HL-60 (cell line): ENCODE measurements at regions not wholly inside any gene's neighbourhood (a gene's known extent, or its start where the extent isn't known, plus 50 kb on each side); places are given as distances from the start of the nearest gene placed in this dataset.

Source experiments
- DNase-seq, 2 experiments: peaks; one replicate each; pipeline ENCODE4 v3.0.0-alpha.2; 2010 to 2020; ENCODE audit warnings: low read depth in 1 of 2, low spot score in 1 of 2
- H3K27ac ChIP-seq: fragments of 250-450 bp; sonication (Bioruptor Pico); replicated peaks from 2 replicates; pipeline ENCODE4 v1.5.1; 2020; ENCODE audit warnings: mild to moderate bottlenecking, moderate library complexity
- H3K27me3 ChIP-seq: fragments of 250-450 bp; sonication (Bioruptor Pico); 2 replicates; pipeline ENCODE4 v1.5.1; 2021; ENCODE audit warnings: mild to moderate bottlenecking, moderate library complexity; ENCODE audit not compliant: insufficient read depth, poor library complexity, severe bottlenecking
- H3K4me3 ChIP-seq: replicated peaks from 2 replicates; pipeline ENCODE4 v1.5.1; 2011; ENCODE audit warnings: mild to moderate bottlenecking, control low read depth, low read length; ENCODE audit not compliant: insufficient read depth
- CTCF ChIP-seq: IDR thresholded peaks from one replicate; pipeline ENCODE4 v1.5.1; 2011; ENCODE audit warnings: low read length, control low read depth, inconsistent platforms; ENCODE audit not compliant: insufficient read depth
- GABPA ChIP-seq: IDR thresholded peaks from 2 replicates; pipeline ENCODE4 v1.6.1; 2012; ENCODE audit warnings: low read depth
- POLR2AphosphoS5 ChIP-seq: IDR thresholded peaks from 2 replicates; pipeline ENCODE4 v1.6.1; 2012; ENCODE audit warnings: low read depth
- REST ChIP-seq: IDR thresholded peaks from 2 replicates; pipeline ENCODE4 v1.6.1; 2012; ENCODE audit warnings: low read depth; ENCODE audit not compliant: insufficient replicate concordance
- SPI1 ChIP-seq: IDR thresholded peaks from 2 replicates; pipeline ENCODE4 v1.6.1; 2012; ENCODE audit warnings: low read depth, mild to moderate bottlenecking, borderline replicate concordance

GRCh38 chr13:38262211-38262610 is 87.4 kb upstream of the UFM1 start:
- no peak overlapping the region for H3K27ac ChIP-seq
- TF ChIP-seq CTCF (no peak), POLR2AphosphoS5 (no peak), SPI1 (no peak), REST (no peak), GABPA (no peak)
- DNase-seq = no peak

GRCh38 chr13:38255600-38255999 is 94.1 kb upstream of the UFM1 start:
- no peak for DNase-seq
- TF ChIP-seq CTCF = no peak
- no peak for TF ChIP-seq POLR2AphosphoS5
- Histone ChIP-seq H3K27ac (no peak overlapping the region), H3K27me3 (no peaks in the 10 kb centered on the region), H3K4me3 (no peak overlapping the region)

More at GRCh38 chr13:38262211-38262610, 87.4 kb upstream of the UFM1 start:
- Histone ChIP-seq H3K27me3 (no peaks in the 10 kb centered on the region), H3K4me3 (no peak overlapping the region)

- Histone ChIP-seq H3K27me3 (no peaks in the 10 kb centered on the region), H3K27ac (no peak overlapping the region), H3K4me3 (no peak overlapping the region)
- DNase-seq = no peak
- TF ChIP-seq GABPA (no peak), SPI1 (no peak), REST (no peak), POLR2AphosphoS5 (no peak), CTCF (no peak)
These were observed 109.8 kb upstream of the UFM1 start for GRCh38 chr13:38239874-38240273.

GRCh38 chr13:38228322-38228721 is 121.3 kb upstream of the UFM1 start:
- no peak for DNase-seq

More at GRCh38 chr13:38228322-38228721, 121.3 kb upstream of the UFM1 start:
- no peaks in the 10 kb centered on the region for H3K27me3 ChIP-seq
- TF ChIP-seq SPI1 (no peak), CTCF (no peak), REST (no peak), POLR2AphosphoS5 (no peak), GABPA (no peak)
- H3K27ac ChIP-seq = no peak overlapping the region
- H3K4me3 ChIP-seq = no peak overlapping the region
